GM12891 (cell line): ENCODE measurements at regions not wholly inside any gene's neighbourhood (a gene's known extent, or its start where the extent isn't known, plus 50 kb on each side); places are given as distances from the start of the nearest gene placed in this dataset.
A peak's percentile ranks its signal among the peaks of the same experiment; 100 is the strongest.
"Not testable (repeated sequence)": the region's sequence is repeated elsewhere in the genome, so short reads cannot be mapped to it uniquely, and the experiment has no call there.

ENCODE experiments used
- DNase-seq: peaks from one replicate; pipeline ENCODE4 v3.0.0; 2011; ENCODE audit warnings: low spot score; ENCODE audit not compliant: insufficient read length
- FAIRE-seq: peaks from 2 replicates; lab custom pipeline; 2011; peaks lifted over from hg19 to GRCh38; lab: Jason Lieb, UNC
- PAX5 ChIP-seq: IDR thresholded peaks from 2 replicates; pipeline ENCODE4 v1.6.1; 2011; ENCODE audit warnings: low read length, moderate library complexity, mild to moderate bottlenecking; ENCODE audit not compliant: insufficient read depth, severe bottlenecking
- POLR2A ChIP-seq: IDR thresholded peaks from 2 replicates; pipeline ENCODE4 v1.6.1; 2011; ENCODE audit warnings: low read depth, low read length, control low read depth
- POLR2AphosphoS5 ChIP-seq: IDR thresholded peaks from 2 replicates; pipeline ENCODE4 v1.6.1; 2011; ENCODE audit warnings: low read depth, low read length, control low read depth
- POU2F2 ChIP-seq: IDR thresholded peaks from 2 replicates; pipeline ENCODE4 v1.6.1; 2011; ENCODE audit warnings: low read depth, mild to moderate bottlenecking, control low read depth, low read length, moderate library complexity
- SPI1 ChIP-seq: IDR thresholded peaks from 2 replicates; pipeline ENCODE4 v1.6.1; 2011; ENCODE audit warnings: low read depth, low read length, control low read depth
- TAF1 ChIP-seq: IDR thresholded peaks from 2 replicates; pipeline ENCODE4 v1.6.1; 2011; ENCODE audit warnings: low read depth, low read length, control low read depth

- FAIRE-seq (no peak), DNase-seq (no peak)
- TF ChIP-seq PAX5 = no peak
- no peak for TF ChIP-seq POLR2AphosphoS5
- TF ChIP-seq TAF1 = no peak
- no peak for TF ChIP-seq POU2F2
- no peak for TF ChIP-seq POLR2A
- no peak for TF ChIP-seq SPI1
These were observed 1070.6 kb downstream of the PCDH9 start for GRCh38 chr13:66159511-66159910.

DNA sequence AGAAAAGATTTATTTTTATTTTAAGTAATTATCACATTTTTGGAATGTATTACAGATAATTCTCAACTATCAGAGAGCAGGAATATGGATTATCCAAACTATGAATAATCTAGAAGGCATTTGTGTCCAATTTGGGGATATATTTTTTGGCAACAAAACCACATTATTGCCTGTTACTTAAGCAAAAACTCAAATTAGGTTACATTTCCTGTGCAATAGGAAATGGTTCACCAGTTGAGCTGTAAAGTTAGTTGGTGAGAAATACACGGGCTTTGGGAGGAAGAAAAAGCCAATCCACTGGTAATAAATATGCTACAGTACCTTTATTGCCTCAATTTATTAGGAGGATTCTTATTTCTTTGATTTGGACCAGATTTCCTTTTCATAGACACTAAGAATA, 1075.2 kb downstream of the PCDH9 start:
- TF ChIP-seq POLR2AphosphoS5 (no peak), PAX5 (no peak), POLR2A (no peak), SPI1 (no peak), TAF1 (no peak), POU2F2 (no peak)
- FAIRE-seq = no peak
- no peak for DNase-seq

DNA sequence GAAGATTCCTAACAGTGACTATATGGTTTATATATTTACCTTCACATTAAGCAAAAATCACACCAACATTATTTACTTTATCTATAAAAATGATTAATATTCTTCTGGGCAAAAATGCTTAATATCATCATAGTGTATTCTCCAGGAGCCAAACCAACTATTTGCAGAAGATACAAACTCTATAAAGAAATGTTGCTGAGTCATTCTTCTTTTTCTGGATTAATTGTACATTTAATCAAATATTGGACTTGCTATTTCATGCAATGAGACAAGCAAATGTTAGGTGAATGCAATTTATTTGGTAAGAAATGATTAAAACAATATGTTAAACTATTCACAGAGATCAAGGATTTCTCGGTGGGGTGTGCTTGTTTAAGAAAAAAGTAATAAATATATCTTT, 1075.8 kb downstream of the PCDH9 start:
- no peak for FAIRE-seq
- no peak for DNase-seq
- TF ChIP-seq PAX5 (no peak), POU2F2 (no peak), POLR2A (no peak), POLR2AphosphoS5 (no peak), TAF1 (no peak), SPI1 (no peak)

GRCh38 chr13:66152596-66152995, 1077.5 kb downstream of the PCDH9 start:
- TF ChIP-seq SPI1 (no peak), POU2F2 (no peak), POLR2A (no peak), PAX5 (no peak), POLR2AphosphoS5 (no peak), TAF1 (no peak)
- FAIRE-seq (no peak), DNase-seq (no peak)

DNA sequence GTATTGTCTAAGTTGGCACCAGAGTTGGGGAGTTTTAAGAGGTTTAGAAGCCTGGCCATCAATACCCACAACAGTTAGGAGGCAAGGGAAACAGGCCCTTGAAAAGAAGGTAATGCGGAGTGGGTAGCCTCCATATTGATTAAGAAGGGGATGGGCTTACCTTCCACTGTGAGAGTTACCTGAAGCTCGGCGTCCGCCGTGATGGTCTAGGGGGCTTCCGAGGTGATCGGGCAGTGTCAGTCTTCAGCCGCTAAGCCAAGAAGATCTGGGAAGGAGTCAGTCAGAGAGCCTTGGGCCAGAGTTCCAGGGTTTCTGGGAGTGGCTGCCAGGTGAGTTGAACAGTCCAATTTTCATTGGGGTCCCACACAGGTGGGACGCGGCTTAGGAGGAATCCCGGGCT, 1085.8 kb downstream of the PCDH9 start:
- DNase-seq, FAIRE-seq: not testable (repeated sequence)

DNA sequence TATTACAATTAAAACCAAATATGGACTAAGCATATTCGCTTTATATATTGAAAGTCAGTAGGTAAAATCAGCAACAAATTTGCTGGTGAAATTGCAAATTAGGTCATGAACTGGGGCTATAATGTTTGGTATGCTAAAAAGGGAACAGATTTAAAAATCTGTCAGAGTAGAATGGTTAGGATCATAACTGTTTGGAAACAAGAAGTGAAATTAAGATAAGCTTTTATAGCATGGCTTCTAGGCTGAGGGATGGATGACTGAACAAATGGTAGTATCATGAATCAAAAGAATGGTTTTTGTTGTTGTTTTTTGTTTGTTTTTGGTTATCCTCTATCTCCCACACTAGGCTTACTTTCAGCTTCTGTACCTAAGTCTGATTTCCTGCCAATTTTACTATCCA, 1090.4 kb downstream of the PCDH9 start:
- no peak for FAIRE-seq
- DNase-seq = no peak
- TF ChIP-seq POLR2AphosphoS5 = no peak
- TF ChIP-seq PAX5 = no peak
- TF ChIP-seq POU2F2 = no peak
- TF ChIP-seq TAF1 = no peak
- no peak for TF ChIP-seq POLR2A
- no peak for TF ChIP-seq SPI1

DNA sequence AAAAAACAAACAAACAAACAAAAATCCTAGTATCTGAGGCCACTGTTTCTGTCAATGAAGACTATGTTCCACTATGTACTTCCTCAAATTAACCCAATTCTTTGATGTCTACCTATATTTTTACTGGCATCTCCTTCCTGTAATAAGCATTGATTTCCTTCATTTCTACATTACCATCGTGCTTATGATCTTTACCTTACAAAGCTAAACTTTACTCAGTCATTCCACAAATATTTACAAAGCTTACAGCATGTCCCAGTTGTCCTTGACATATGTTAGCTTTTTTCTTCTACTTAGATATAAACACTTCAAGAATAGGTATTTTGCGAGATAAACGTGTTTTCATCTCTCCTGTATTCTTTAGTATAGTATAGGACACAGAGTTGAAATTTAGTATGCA, 1090.9 kb downstream of the PCDH9 start:
- TF ChIP-seq TAF1 (no peak), POLR2A (no peak), PAX5 (no peak), POU2F2 (no peak), POLR2AphosphoS5 (no peak), SPI1 (no peak)
- DNase-seq = no peak
- no peak for FAIRE-seq

GRCh38 chr13:66138172-66138811, 1091.8 kb downstream of the PCDH9 start:
- FAIRE-seq = no peak
- no peak for TF ChIP-seq POU2F2
- no peak for TF ChIP-seq TAF1
- no peak for TF ChIP-seq POLR2A
- peak; percentile 92 for TF ChIP-seq SPI1
- DNase-seq = no peak

DNA sequence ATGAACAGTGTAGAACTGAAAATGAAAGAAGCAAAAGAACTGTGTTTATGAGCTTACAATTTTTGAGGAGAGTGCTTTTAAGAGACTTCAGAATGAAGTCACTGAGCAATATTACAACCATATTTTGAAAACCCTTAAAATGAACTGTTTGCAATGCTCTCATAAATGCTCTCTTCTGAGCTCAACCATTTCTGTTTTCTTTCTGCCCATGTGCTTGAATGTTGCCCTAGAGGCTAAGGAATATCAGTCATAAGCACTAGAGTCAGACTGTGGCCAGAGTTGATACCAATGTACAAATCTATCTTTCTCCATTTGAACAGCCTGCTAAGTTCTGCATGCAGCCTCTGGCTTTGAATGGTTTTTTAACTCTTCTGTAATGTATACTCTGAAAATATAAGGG, 1092.8 kb downstream of the PCDH9 start:
- no peak for FAIRE-seq
- no peak for TF ChIP-seq SPI1
- no peak for DNase-seq

GRCh38 chr13:66128692-66129269, 1101.4 kb downstream of the PCDH9 start:
- no peak for TF ChIP-seq SPI1
- TF ChIP-seq POU2F2 = no peak
- TF ChIP-seq POLR2A = no peak
- TF ChIP-seq TAF1 = no peak
- no peak for TF ChIP-seq POLR2AphosphoS5
- TF ChIP-seq PAX5 = no peak
- FAIRE-seq = no peak
- no peak for DNase-seq

GRCh38 chr13:66128201-66128600, 1101.9 kb downstream of the PCDH9 start:
- no peak for FAIRE-seq
- no peak for DNase-seq
- TF ChIP-seq PAX5 (no peak), POLR2AphosphoS5 (no peak), POU2F2 (no peak), TAF1 (no peak), SPI1 (no peak), POLR2A (no peak)
